HepG2 (cell line): ENCODE measurements at regions not wholly inside any gene's neighbourhood (a gene's known extent, or its start where the extent isn't known, plus 50 kb on each side); places are given as distances from the start of the nearest gene placed in this dataset.

Experiments
- ATAC-seq: fragments of 200-7000 bp; cut with Tn5 transposase; 3 replicates; pipeline ENCODE4 v1.9.1; 2020; ENCODE audit warnings: mild to moderate bottlenecking, moderate library complexity
- BruUV-seq: library from RNA; stranded (reverse); fragments of 400-500 nt; replicated peaks from 2 replicates; lab custom pipeline; 2021; lab: Mats Ljungman, UMichigan
- CTCF ChIA-PET: fragments of 300-600 bp; formaldehyde crosslinking; extraction: SDS; loops from one replicate; lab custom pipeline; 2021; ENCODE audit warnings: low total read pairs, inconsistent platforms, low intra/inter-chr PET ratio; lab: Yijun Ruan, JAX
- POLR2A ChIA-PET: fragments of 350-600 bp; sonication (Branson Sonifier 250); formaldehyde crosslinking; loops from one replicate; lab custom pipeline; 2020; ENCODE audit warnings: antibody characterized with exemption, inconsistent platforms; lab: Yijun Ruan, JAX
- DNase-seq: peaks from one replicate; pipeline ENCODE4 v3.0.0-alpha.2; 2015; ENCODE audit warnings: low spot score
- FAIRE-seq: peaks from 3 replicates; lab custom pipeline; 2011; peaks lifted over from hg19 to GRCh38; lab: Jason Lieb, UNC
- H2AFZ ChIP-seq: one replicate; pipeline ENCODE4 v1.6.1; 2011; ENCODE audit warnings: low read length, inconsistent platforms
- H3K27ac ChIP-seq: fragments of 300-600 bp; 3 replicates; pipeline ENCODE4 v1.8.0; 2011; ENCODE audit warnings: mixed run types, mild to moderate bottlenecking, mixed read lengths, low read length, inconsistent platforms; ENCODE audit not compliant: insufficient read depth; ENCODE audit errors: extremely low read length
- H3K27me3 ChIP-seq, 2 experiments: fragments of 200-600 bp in 1 of 2; 2 replicates in 1 of 2; 3 replicates in 1 of 2; pipeline versions ENCODE4 v1.6.0 to v1.8.0; 2011; ENCODE audit warnings: low read length in 2 of 2, mild to moderate bottlenecking in 2 of 2, moderate library complexity in 2 of 2, inconsistent platforms in 1 of 2; ENCODE audit not compliant: insufficient read depth in 2 of 2, control insufficient read depth in 1 of 2
- H3K36me3 ChIP-seq, 2 experiments: fragments of 200-600 bp in 1 of 2; replicated peaks in 1 of 2; 2 replicates in 1 of 2; 3 replicates in 1 of 2; pipeline versions ENCODE4 v1.5.1 to v1.8.0; 2011; ENCODE audit warnings: low read length in 2 of 2, inconsistent platforms in 1 of 2; ENCODE audit not compliant: insufficient read depth in 2 of 2, control insufficient read depth in 1 of 2
- H3K4me1 ChIP-seq: 2 replicates; pipeline ENCODE4 v1.5.1; 2012; ENCODE audit warnings: low read length, inconsistent platforms; ENCODE audit not compliant: insufficient read depth
- H3K4me2 ChIP-seq: 2 replicates; pipeline ENCODE4 v1.6.0; 2011; ENCODE audit warnings: low read depth, low read length, inconsistent platforms
- H3K4me3 ChIP-seq, 3 experiments: fragments of 200-600 bp in 1 of 3; sonication (generic), shearing (Covaris generic) in 1 of 3; replicated peaks in 1 of 3; 2 replicates each; pipeline ENCODE4 v1.5.1; 2011 to 2016; ENCODE audit warnings: low read length in 3 of 3, inconsistent platforms in 2 of 3, low read depth in 2 of 3, mild to moderate bottlenecking in 2 of 3, control low read depth in 1 of 3, mixed read lengths in 1 of 3; ENCODE audit not compliant: insufficient read depth in 1 of 3
- H3K79me2 ChIP-seq: one replicate; pipeline ENCODE4 v1.6.1; 2011; ENCODE audit warnings: low read length, inconsistent platforms; ENCODE audit not compliant: insufficient read depth
- H3K9ac ChIP-seq: 2 replicates; pipeline ENCODE4 v1.6.0; 2011; ENCODE audit warnings: mild to moderate bottlenecking, low read depth, low read length, inconsistent platforms; ENCODE audit not compliant: insufficient read depth
- H3K9me3 ChIP-seq: 2 replicates; pipeline ENCODE4 v1.5.1; 2012; ENCODE audit warnings: mild to moderate bottlenecking, low read length
- H4K20me1 ChIP-seq: 2 replicates; pipeline ENCODE4 v1.6.0; 2011; ENCODE audit warnings: inconsistent platforms, mild to moderate bottlenecking, low read length, moderate library complexity; ENCODE audit not compliant: insufficient read depth
- CEBPG ChIP-seq: IDR thresholded peaks from 2 replicates; pipeline ENCODE4 v1.6.1; 2016
- HMG20A ChIP-seq: IDR thresholded peaks from 2 replicates; pipeline ENCODE4 v1.6.1; 2016; ENCODE audit warnings: borderline replicate concordance
- MTA3 ChIP-seq: sonication (generic); formaldehyde crosslinking; IDR thresholded peaks from 2 replicates; pipeline ENCODE4 v1.4.0; 2020; ENCODE audit warnings: missing genetic modification reagents
- NCOA1 ChIP-seq: sonication (generic); formaldehyde crosslinking; IDR thresholded peaks from 2 replicates; pipeline ENCODE4 v1.9.0; 2021; ENCODE audit warnings: missing genetic modification reagents
- NFATC3 ChIP-seq: sonication (generic); formaldehyde crosslinking; IDR thresholded peaks from 2 replicates; pipeline ENCODE4 v1.5.1; 2020; ENCODE audit warnings: mild to moderate bottlenecking, missing genetic modification reagents
- POLR2AphosphoS5 ChIP-seq: IDR thresholded peaks from 2 replicates; pipeline ENCODE4 v1.6.1; 2012; ENCODE audit warnings: low read depth, low read length
- SAFB2 ChIP-seq: sonication (generic); formaldehyde crosslinking; IDR thresholded peaks from 2 replicates; pipeline ENCODE4 v1.5.1; 2020; ENCODE audit warnings: missing genetic modification reagents, low read depth, mild to moderate bottlenecking, borderline replicate concordance
- SSRP1 ChIP-seq: IDR thresholded peaks from 2 replicates; pipeline ENCODE4 v1.6.1; 2016; ENCODE audit warnings: control low read depth
- TEF ChIP-seq: sonication (generic); formaldehyde crosslinking; IDR thresholded peaks from 2 replicates; pipeline ENCODE4 v1.5.0; 2020; ENCODE audit warnings: missing genetic modification reagents
- ZBTB40 ChIP-seq, 2 experiments: fragments of 450-650 bp in 1 of 2; sonication (generic) in 1 of 2; formaldehyde crosslinking in 1 of 2; IDR thresholded peaks; 2 replicates each; pipeline versions ENCODE4 v1.6.1 to v1.8.0; 2016 to 2022; ENCODE audit warnings: antibody characterized with exemption in 1 of 2, mild to moderate bottlenecking in 1 of 2, missing genetic modification reagents in 1 of 2
- ZNF121 ChIP-seq: sonication (generic); formaldehyde crosslinking; IDR thresholded peaks from 2 replicates; pipeline ENCODE4 v1.5.0; 2020; ENCODE audit warnings: mild to moderate bottlenecking, missing genetic modification reagents
- ZNF598 ChIP-seq: sonication (generic); formaldehyde crosslinking; IDR thresholded peaks from 2 replicates; pipeline ENCODE4 v1.5.1; 2020; ENCODE audit warnings: mild to moderate bottlenecking, missing genetic modification reagents, borderline replicate concordance
- ZNF615 ChIP-seq: sonication (generic); formaldehyde crosslinking; IDR thresholded peaks from 2 replicates; pipeline ENCODE4 v1.5.0; 2020; ENCODE audit warnings: mild to moderate bottlenecking, missing genetic modification reagents, borderline replicate concordance
- ZNF629 ChIP-seq: sonication (generic); formaldehyde crosslinking; conservative IDR thresholded peaks from 2 replicates; pipeline ENCODE4 v1.5.0; 2020; ENCODE audit warnings: missing genetic modification reagents
- WGBS: methylation state at CpG from one replicate; pipeline ENCODE4 v1.1.6; 2017; ENCODE audit warnings: low lambda C conversion rate; 5-methylcytosine and 5-hydroxymethylcytosine counted together
- in situ Hi-C: cut with HindIII; loops from 2 replicates; pipeline ENCODE4 v1.10.0; 2017; ENCODE audit warnings: low pct_unique_long_range_greater_than_20kb; ENCODE audit not compliant: extremely low pct_ligation_motif_present
- intact Hi-C: fragments of 100-400 bp; cut with micrococcal nuclease; formaldehyde crosslinking; loops from one replicate; pipeline ENCODE4 v1.10.0; 2022; ENCODE audit not compliant: unreplicated experiment
- TF ChIP-seq, protein P1 (sequence below): sonication (generic); formaldehyde crosslinking; IDR thresholded peaks from 2 replicates; pipeline ENCODE4 v1.4.0; 2020; ENCODE audit warnings: low read depth, mild to moderate bottlenecking, missing genetic modification reagents

GRCh38 chr10:4587466-4587865, 238.5 kb upstream of the AKR1E2 start:
- intact Hi-C loops, result no loop called here
- Histone ChIP-seq H3K4me3 (no peak overlapping the region), H3K9ac (no peak overlapping the region), H3K4me2 (no peak overlapping the region), H3K36me3 (no peaks in the 10 kb centered on the region), H4K20me1 (no peaks in the 10 kb centered on the region)
- no peak for FAIRE-seq
- CTCF ChIA-PET, result no interaction called here
- no CpG with 5 or more reads among the region's 1 CpG for WGBS
- no peak for TF ChIP-seq HMG20A (CRISPR knock-in tag)
- no peak for TF ChIP-seq NCOA1
- TF ChIP-seq MTA3 (CRISPR knock-in tag), result no peak
- no peak for TF ChIP-seq NFATC3 (CRISPR knock-in tag)
- no peak for TF ChIP-seq SAFB2 (CRISPR knock-in tag)
- no peak for TF ChIP-seq SSRP1
- no peak for TF ChIP-seq ZNF615 (CRISPR knock-in tag)
- TF ChIP-seq, protein P1, sequence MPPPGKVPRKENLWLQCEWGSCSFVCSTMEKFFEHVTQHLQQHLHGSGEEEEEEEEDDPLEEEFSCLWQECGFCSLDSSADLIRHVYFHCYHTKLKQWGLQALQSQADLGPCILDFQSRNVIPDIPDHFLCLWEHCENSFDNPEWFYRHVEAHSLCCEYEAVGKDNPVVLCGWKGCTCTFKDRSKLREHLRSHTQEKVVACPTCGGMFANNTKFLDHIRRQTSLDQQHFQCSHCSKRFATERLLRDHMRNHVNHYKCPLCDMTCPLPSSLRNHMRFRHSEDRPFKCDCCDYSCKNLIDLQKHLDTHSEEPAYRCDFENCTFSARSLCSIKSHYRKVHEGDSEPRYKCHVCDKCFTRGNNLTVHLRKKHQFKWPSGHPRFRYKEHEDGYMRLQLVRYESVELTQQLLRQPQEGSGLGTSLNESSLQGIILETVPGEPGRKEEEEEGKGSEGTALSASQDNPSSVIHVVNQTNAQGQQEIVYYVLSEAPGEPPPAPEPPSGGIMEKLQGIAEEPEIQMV (CRISPR knock-in tag), result no peak
- TF ChIP-seq ZNF629, result no peak
- no peak for TF ChIP-seq ZBTB40 (IDR thresholded peaks at IDR 0.05)
- TF ChIP-seq ZBTB40 (CRISPR knock-in tag; IDR thresholded peaks at IDR 0.05), result no peak
- no peak for TF ChIP-seq POLR2AphosphoS5
- TF ChIP-seq ZNF598 (CRISPR knock-in tag), result no peak
- no peak for TF ChIP-seq ZNF121 (CRISPR knock-in tag)
- no peak for TF ChIP-seq TEF
- no peak for TF ChIP-seq CEBPG (CRISPR knock-in tag)
- TF ChIP-seq, all 625 proteins: peak for 0
- BruUV-seq, result no TSS peak
- no peaks in the 10 kb centered on the region for H3K79me2 ChIP-seq
- H2AFZ ChIP-seq, result no peak overlapping the region
- in situ Hi-C loops, result no loop called here
- DNase-seq (no peak), ATAC-seq (no peak)
- POLR2A ChIA-PET, result no interaction called here
- no peaks in the 10 kb centered on the region for H3K9me3 ChIP-seq
- H3K4me1 ChIP-seq, result no peaks in the 10 kb centered on the region
- no peak overlapping the region for H3K27ac ChIP-seq
- no peaks in the 10 kb centered on the region for H3K27me3 ChIP-seq
